GM18907 (cell line): ENCODE measurements at regions not wholly inside any gene's neighbourhood (a gene's known extent, or its start where the extent isn't known, plus 50 kb on each side); places are given as distances from the start of the nearest gene placed in this dataset.
"Not testable (repeated sequence)": the region's sequence is repeated elsewhere in the genome, so short reads cannot be mapped to it uniquely, and the experiment has no call there.

ENCODE experiments used
- ATAC-seq: cut with Tn5 transposase; IDR thresholded peaks from one replicate; pipeline ENCODE4 v1.9.1; 2021; ENCODE audit warnings: mild to moderate bottlenecking, moderate library complexity; ENCODE audit not compliant: unreplicated experiment

- no peak for ATAC-seq
Measured at GRCh38 chr13:109941951-109942350, 155.6 kb upstream of the IRS2 start.

GRCh38 chr13:109941221-109941620 lies 154.8 kb upstream of the IRS2 start:
- no peak for ATAC-seq

GRCh38 chr13:109940637-109941036 lies 154.3 kb upstream of the IRS2 start:
- no peak for ATAC-seq

- ATAC-seq, result no peak
Measured at GRCh38 chr13:109939838-109940237, 153.5 kb upstream of the IRS2 start.

- no peak for ATAC-seq
Measured at GRCh38 chr13:109939180-109939579, 152.8 kb upstream of the IRS2 start.

- no peak for ATAC-seq
Measured at GRCh38 chr13:109938255-109938936, 152.0 kb upstream of the IRS2 start.

GRCh38 chr13:109934520-109934919 lies 148.1 kb upstream of the IRS2 start:
- not testable (repeated sequence) for ATAC-seq

GRCh38 chr13:109933476-109933875 lies 147.1 kb upstream of the IRS2 start:
- ATAC-seq, result no peak

GRCh38 chr13:109924376-109924775 lies 138.0 kb upstream of the IRS2 start:
- ATAC-seq, result no peak

- ATAC-seq, result no peak
Measured at GRCh38 chr13:109922518-109922917, 136.1 kb upstream of the IRS2 start.

GRCh38 chr13:109919715-109920375 lies 133.5 kb upstream of the IRS2 start:
- no peak for ATAC-seq

- ATAC-seq, result no peak
Measured at GRCh38 chr13:109918179-109918711, 131.9 kb upstream of the IRS2 start.

- no peak for ATAC-seq
Measured at GRCh38 chr13:109917422-109917821, 131.0 kb upstream of the IRS2 start.

- no peak for ATAC-seq
Measured at GRCh38 chr13:109913936-109914510, 127.6 kb upstream of the IRS2 start.

GRCh38 chr13:109913186-109913585 lies 126.8 kb upstream of the IRS2 start:
- no peak for ATAC-seq

GRCh38 chr13:109910194-109910593 lies 123.8 kb upstream of the IRS2 start:
- ATAC-seq, result no peak

- ATAC-seq, result no peak
Measured at GRCh38 chr13:109906976-109907375, 120.6 kb upstream of the IRS2 start.

- ATAC-seq, result no peak
Measured at GRCh38 chr13:109904218-109904617, 117.8 kb upstream of the IRS2 start.

GRCh38 chr13:109900741-109901140 lies 114.4 kb upstream of the IRS2 start:
- no peak for ATAC-seq

GRCh38 chr13:109900320-109900719 lies 113.9 kb upstream of the IRS2 start:
- ATAC-seq, result no peak

- ATAC-seq, result no peak
Measured at GRCh38 chr13:109899748-109900147, 113.4 kb upstream of the IRS2 start.

GRCh38 chr13:109899316-109899715 lies 112.9 kb upstream of the IRS2 start:
- ATAC-seq, result no peak
